GM23338 (cell line): ENCODE measurements at regions not wholly inside any gene's neighbourhood (a gene's known extent, or its start where the extent isn't known, plus 50 kb on each side); places are given as distances from the start of the nearest gene placed in this dataset.

Experiments used
- CREB1 ChIP-seq: fragments of 250-450 bp; sonication (Bioruptor Pico); IDR thresholded peaks from 2 replicates; pipeline ENCODE4 v1.5.0; 2020; ENCODE audit warnings: low read depth, mild to moderate bottlenecking, moderate library complexity
- CTCF ChIP-seq, 2 experiments: fragments of 200-600 bp in 1 of 2; sonication (generic) in 1 of 2; conservative IDR thresholded peaks; 2 replicates each; pipeline versions ENCODE4 v1.5.1 to v1.6.1; 2016 to 2017; ENCODE audit warnings: antibody characterized with exemption in 2 of 2, low read depth in 2 of 2, mild to moderate bottlenecking in 2 of 2, moderate library complexity in 1 of 2
- ETS1 ChIP-seq: IDR thresholded peaks from 2 replicates; pipeline ENCODE4 v1.6.1; 2016; ENCODE audit warnings: antibody characterized with exemption
- EZH2 ChIP-seq: fragments of 200-600 bp; sonication (generic); IDR thresholded peaks from one replicate; pipeline ENCODE4 v1.8.0; 2017; ENCODE audit warnings: antibody characterized with exemption, mild to moderate bottlenecking, low read depth; ENCODE audit not compliant: unreplicated experiment
- EZH2phosphoT487 ChIP-seq: fragments of 200-600 bp; sonication (generic); IDR thresholded peaks from one replicate; pipeline ENCODE4 v1.8.1; 2018; ENCODE audit warnings: antibody characterized with exemption; ENCODE audit not compliant: unreplicated experiment
- NANOG ChIP-seq: IDR thresholded peaks from 2 replicates; pipeline ENCODE4 v1.6.1; 2016; ENCODE audit warnings: antibody characterized with exemption, borderline replicate concordance
- POLR2AphosphoS5 ChIP-seq: IDR thresholded peaks from 2 replicates; pipeline ENCODE4 v1.6.1; 2016; ENCODE audit warnings: antibody characterized with exemption, low read depth
- REST ChIP-seq: IDR thresholded peaks from one replicate; pipeline ENCODE4 v1.6.1; 2018; ENCODE audit warnings: antibody characterized with exemption; ENCODE audit not compliant: unreplicated experiment
- STAT1 ChIP-seq: IDR thresholded peaks from one replicate; pipeline ENCODE4 v1.6.1; 2016; ENCODE audit warnings: antibody characterized with exemption; ENCODE audit not compliant: unreplicated experiment
- ZNF114 ChIP-seq: fragments of 250-450 bp; sonication (Bioruptor Pico); IDR thresholded peaks from 2 replicates; pipeline ENCODE4 v1.5.0; 2020; ENCODE audit warnings: mild to moderate bottlenecking, moderate library complexity
- ZNF331 ChIP-seq: fragments of 250-450 bp; sonication (Bioruptor Pico); IDR thresholded peaks from 2 replicates; pipeline ENCODE4 v1.5.0; 2020; ENCODE audit warnings: low read depth, mild to moderate bottlenecking, moderate library complexity
- ZNF462 ChIP-seq: fragments of 250-450 bp; sonication (Bioruptor Pico); IDR thresholded peaks from 2 replicates; pipeline ENCODE4 v1.5.0; 2020; ENCODE audit warnings: mild to moderate bottlenecking, moderate library complexity

GRCh38 chr12:60211244-60211643, 615.4 kb downstream of the SLC16A7 start:
- TF ChIP-seq CTCF (conservative IDR thresholded peaks at IDR 0.05; ENCODE audit: low read depth in 2 of 2) (no peak), EZH2 (no peak), REST (no peak), POLR2AphosphoS5 (no peak), CREB1 (CRISPR knock-in tag) (no peak), EZH2phosphoT487 (no peak), ETS1 (no peak), NANOG (no peak), STAT1 (no peak), ZNF331 (no peak), ZNF114 (CRISPR knock-in tag) (no peak), ZNF462 (CRISPR knock-in tag) (no peak)
